ENCODE measurements at regions not wholly inside any gene's neighbourhood (a gene's known extent, or its start where the extent isn't known, plus 50 kb on each side); places are given as distances from the start of the nearest gene placed in this dataset.

DNA sequence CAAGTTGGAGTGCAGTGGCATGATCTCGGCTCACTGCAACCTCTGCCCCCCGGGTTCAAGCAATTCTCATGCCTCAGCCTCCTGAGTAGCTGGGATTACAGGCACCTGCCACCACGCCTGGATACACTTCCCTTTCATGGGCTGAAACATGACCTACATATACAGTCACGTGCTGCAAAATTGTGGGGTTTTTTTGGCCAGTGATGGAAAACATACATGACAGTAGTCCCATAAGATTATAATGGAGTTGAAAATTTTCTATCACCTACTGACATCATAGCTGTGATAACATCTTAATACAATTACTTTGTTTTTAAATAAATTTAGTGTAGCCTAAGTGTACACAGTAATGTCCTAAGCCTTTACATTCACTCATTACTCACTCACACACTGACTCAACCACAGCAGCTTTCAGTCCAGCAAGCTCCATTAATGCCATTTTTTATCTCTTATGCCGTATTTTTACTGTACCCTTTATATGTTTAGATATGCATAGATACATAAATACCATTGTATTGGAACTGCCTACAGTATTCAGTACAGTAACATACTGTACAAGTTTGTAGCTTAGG lies 79.9 kb upstream of the TMEM196 start:
- no peak for DNase-seq

DNA sequence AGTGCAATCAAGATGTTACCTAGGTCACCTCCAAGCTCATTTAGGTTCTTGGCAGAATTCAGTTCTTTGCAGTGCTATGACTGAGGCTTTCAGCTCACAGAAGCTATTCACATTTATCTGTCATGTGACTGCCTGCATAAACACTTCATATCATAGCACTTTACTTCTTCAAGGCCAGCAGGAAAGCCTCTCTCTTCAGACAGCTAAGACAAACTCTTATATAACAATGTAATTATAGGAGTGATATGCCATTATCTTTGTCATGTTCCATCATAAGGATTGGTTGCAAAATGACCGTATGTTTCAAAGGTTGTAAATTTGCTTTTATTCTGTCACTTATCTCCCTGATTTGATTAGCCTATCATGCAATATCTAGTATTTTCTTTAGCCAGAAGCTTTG lies 78.8 kb upstream of the TMEM196 start:
- DNase-seq = no peak

DNA sequence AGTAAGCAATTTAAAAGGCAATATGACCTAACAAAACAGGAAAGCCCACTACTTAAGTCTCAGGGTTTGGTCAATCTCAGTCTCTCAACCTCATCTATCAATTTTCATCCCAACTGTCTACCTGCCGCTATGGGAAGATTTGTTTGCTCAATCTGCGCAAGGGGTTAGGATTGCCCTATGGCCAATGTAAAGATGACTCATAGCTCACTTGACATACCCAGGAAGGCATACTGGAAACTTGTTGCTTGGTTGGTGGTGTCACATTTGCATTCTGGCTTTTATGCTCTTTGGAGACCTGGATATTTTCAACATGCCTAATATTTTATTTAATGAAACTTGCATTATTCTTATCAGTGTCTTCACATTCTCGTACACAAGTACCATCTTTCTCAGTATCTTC lies 78.1 kb upstream of the TMEM196 start:
- DNase-seq = no peak

GRCh38 chr7:19834566-19834965 lies 61.1 kb upstream of the TMEM196 start:
- no peak for DNase-seq

- DNase-seq = no peak
Observed at GRCh38 chr7:19830604-19831003, 57.2 kb upstream of the TMEM196 start.

All from right lung (tissue), 2 donors.